ENCODE measurements at regions not wholly inside any gene's neighbourhood (a gene's known extent, or its start where the extent isn't known, plus 50 kb on each side); places are given as distances from the start of the nearest gene placed in this dataset.
"Not testable (repeated sequence)": the region's sequence is repeated elsewhere in the genome, so short reads cannot be mapped to it uniquely, and the experiment has no call there.

GRCh38 chr18:34534642-34535041 lies 175.5 kb upstream of the DTNA start:
- not testable (repeated sequence) for DNase-seq

- no peak for DNase-seq
Observed at GRCh38 chr18:34540897-34541296, 169.2 kb upstream of the DTNA start.

- DNase-seq: no peak
Observed at GRCh38 chr18:34542625-34543024, 167.5 kb upstream of the DTNA start.

- no peak for DNase-seq
Observed at GRCh38 chr18:34543356-34543755, 166.7 kb upstream of the DTNA start.

GRCh38 chr18:34543945-34544344 lies 166.2 kb upstream of the DTNA start:
- no peak for DNase-seq

GRCh38 chr18:34544930-34545329 lies 165.2 kb upstream of the DTNA start:
- no peak for DNase-seq

GRCh38 chr18:34548120-34548972 lies 161.8 kb upstream of the DTNA start:
- DNase-seq: no peak

- no peak for DNase-seq
Observed at GRCh38 chr18:34548973-34549294, 161.2 kb upstream of the DTNA start.

GRCh38 chr18:34549367-34549766 lies 160.7 kb upstream of the DTNA start:
- DNase-seq: no peak

- DNase-seq: no peak
Observed at GRCh38 chr18:34550156-34550555, 159.9 kb upstream of the DTNA start.

- no peak for DNase-seq
Observed at GRCh38 chr18:34550902-34551301, 159.2 kb upstream of the DTNA start.

GRCh38 chr18:34551824-34552223 lies 158.3 kb upstream of the DTNA start:
- no peak for DNase-seq

GRCh38 chr18:34562252-34562870 lies 147.7 kb upstream of the DTNA start:
- no peak for DNase-seq

GRCh38 chr18:34567857-34568256 lies 142.2 kb upstream of the DTNA start:
- no peak for DNase-seq

GRCh38 chr18:34576622-34577021 lies 133.5 kb upstream of the DTNA start:
- DNase-seq: no peak

- no peak for DNase-seq
Observed at GRCh38 chr18:34583895-34584294, 126.2 kb upstream of the DTNA start.

- DNase-seq: no peak
Observed at GRCh38 chr18:34590503-34590902, 119.6 kb upstream of the DTNA start.

- no peak for DNase-seq
Observed at GRCh38 chr18:34591920-34592444, 118.1 kb upstream of the DTNA start.

- DNase-seq: no peak
Observed at GRCh38 chr18:34592481-34592880, 117.6 kb upstream of the DTNA start.

- DNase-seq: no peak
Observed at GRCh38 chr18:34592961-34593382, 117.1 kb upstream of the DTNA start.

- no peak for DNase-seq
Observed at GRCh38 chr18:34594266-34594665, 115.8 kb upstream of the DTNA start.

GRCh38 chr18:34595690-34596089 lies 114.4 kb upstream of the DTNA start:
- DNase-seq: peak; percentile 2

- no peak for DNase-seq
Observed at GRCh38 chr18:34598120-34598635, 111.9 kb upstream of the DTNA start.

- no peak for DNase-seq
Observed at GRCh38 chr18:34600158-34600557, 109.9 kb upstream of the DTNA start.

Data from NCI-H526 treated with DMSO at 0.1 percent for 48 hours (cell line).